ENCODE measurements at regions not wholly inside any gene's neighbourhood (a gene's known extent, or its start where the extent isn't known, plus 50 kb on each side); places are given as distances from the start of the nearest gene placed in this dataset.

GRCh38 chr10:92766451-92766850 lies 76.7 kb downstream of the HHEX start:
- H3K9me3 ChIP-seq (replicated peaks in 1 of 2; ENCODE audit: control insufficient read depth in 1 of 2, insufficient read depth in 1 of 2, low read length in 2 of 2), result peaks cover 3 to 16% of the 10 kb centered on the region in 2 donors
- H3K27me3 Mint-ChIP-seq (ENCODE audit: low read depth in 3 of 3), result peaks cover 0 to 3% (median 0%) of the 10 kb centered on the region in 3 donors
- no peak overlapping the region for H3K4me3 Mint-ChIP-seq
- WGBS (ENCODE audit: insufficient coverage), result 100% methylated on average over 2 of the region's 2 CpGs
- peaks cover 9 to 10% of the 10 kb centered on the region in 2 donors for H3K4me1 ChIP-seq (ENCODE audit: control insufficient read depth in 1 of 2, insufficient read depth in 2 of 2, low read length in 2 of 2)
- H2AFZ ChIP-seq (ENCODE audit: insufficient read depth, low read depth, low read length, poor library complexity, severe bottlenecking), result no peak overlapping the region
- no peaks in the 10 kb centered on the region for H3K27me3 ChIP-seq (ENCODE audit: control insufficient read depth in 2 of 2, insufficient read depth in 2 of 2, low read length in 2 of 2)
- no peak overlapping the region for H3K9ac ChIP-seq (ENCODE audit: insufficient read depth, low read length, poor library complexity, severe bottlenecking)
- TF ChIP-seq CTCF (IDR thresholded peaks at IDR 0.05), result no peak
- no peak overlapping the region for H3K27ac ChIP-seq (ENCODE audit: low read depth in 1 of 2, low read length in 2 of 2)
- no peak for DNase-seq
- H3K36me3 Mint-ChIP-seq, result peaks cover 0 to 10% of the 10 kb centered on the region in 2 donors
- H3K36me3 ChIP-seq (replicated peaks in 1 of 2; ENCODE audit: control insufficient read depth in 1 of 2, insufficient read depth in 2 of 2, low read length in 2 of 2), result no peaks in the 10 kb centered on the region
- H3K79me2 ChIP-seq (ENCODE audit: insufficient read depth, low read length), result no peaks in the 10 kb centered on the region
- intact Hi-C loops (cut with micrococcal nuclease), result no loop called here
- no peak overlapping the region for H3K27ac Mint-ChIP-seq
- H3K4me3 ChIP-seq (replicated peaks in 1 of 3; ENCODE audit: low read depth in 2 of 3, low read length in 3 of 3), result no peak overlapping the region
- H4K20me1 ChIP-seq (ENCODE audit: insufficient read depth, low read length), result no peaks in the 10 kb centered on the region
- H3K9me3 Mint-ChIP-seq, result peaks cover 11 to 19% (median 14%) of the 10 kb centered on the region in 7 donors
- H3K4me2 ChIP-seq (replicated peaks; ENCODE audit: extremely low read depth, low read length, poor library complexity, severe bottlenecking), result no peak overlapping the region
- peaks cover 27% of the 10 kb centered on the region for H3K4me1 Mint-ChIP-seq

- peaks cover 0 to 3% (median 0%) of the 10 kb centered on the region in 3 donors for H3K27me3 Mint-ChIP-seq (ENCODE audit: low read depth in 3 of 3)
- no CpG with 5 or more reads among the region's 1 CpG for WGBS (ENCODE audit: insufficient coverage)
- Histone ChIP-seq H3K4me3 (replicated peaks in 1 of 3; ENCODE audit: low read depth in 2 of 3, low read length in 3 of 3) (no peak overlapping the region), H3K36me3 (replicated peaks in 1 of 2; ENCODE audit: control insufficient read depth in 1 of 2, insufficient read depth in 2 of 2, low read length in 2 of 2) (no peaks in the 10 kb centered on the region), H3K27me3 (ENCODE audit: control insufficient read depth in 2 of 2, insufficient read depth in 2 of 2, low read length in 2 of 2) (no peaks in the 10 kb centered on the region), H2AFZ (ENCODE audit: insufficient read depth, low read depth, low read length, poor library complexity, severe bottlenecking) (no peak overlapping the region), H3K4me1 (ENCODE audit: control insufficient read depth in 1 of 2, insufficient read depth in 2 of 2, low read length in 2 of 2) (peaks cover 2 to 4% of the 10 kb centered on the region in 2 donors), H3K27ac (ENCODE audit: low read depth in 1 of 2, low read length in 2 of 2) (no peak overlapping the region), H3K9me3 (replicated peaks in 1 of 2; ENCODE audit: control insufficient read depth in 1 of 2, insufficient read depth in 1 of 2, low read length in 2 of 2) (peaks cover 3 to 16% of the 10 kb centered on the region in 2 donors), H4K20me1 (ENCODE audit: insufficient read depth, low read length) (no peaks in the 10 kb centered on the region), H3K4me2 (replicated peaks; ENCODE audit: extremely low read depth, low read length, poor library complexity, severe bottlenecking) (no peak overlapping the region), H3K9ac (ENCODE audit: insufficient read depth, low read length, poor library complexity, severe bottlenecking) (no peak overlapping the region), H3K79me2 (ENCODE audit: insufficient read depth, low read length) (no peaks in the 10 kb centered on the region)
- no peak overlapping the region for H3K27ac Mint-ChIP-seq
- intact Hi-C loops (cut with micrococcal nuclease), result no loop called here
- peaks cover 24% of the 10 kb centered on the region for H3K4me1 Mint-ChIP-seq
- no peak for DNase-seq
- peaks cover 11 to 19% (median 14%) of the 10 kb centered on the region in 7 donors for H3K9me3 Mint-ChIP-seq
- TF ChIP-seq CTCF (IDR thresholded peaks at IDR 0.05), result no peak
- H3K4me3 Mint-ChIP-seq, result no peak overlapping the region
- peaks cover 0 to 10% of the 10 kb centered on the region in 2 donors for H3K36me3 Mint-ChIP-seq
These were observed 78.3 kb downstream of the HHEX start for GRCh38 chr10:92768104-92768503.

All from CD14-positive monocyte (primary cell).